Hepatocyte (in vitro differentiated cells): ENCODE measurements at regions not wholly inside any gene's neighbourhood (a gene's known extent, or its start where the extent isn't known, plus 50 kb on each side); places are given as distances from the start of the nearest gene placed in this dataset.

Experiments used
- DNase-seq: peaks from one replicate; pipeline ENCODE4 v3.0.0-alpha.2; 2016; ENCODE audit warnings: low spot score
- H2AFZ ChIP-seq: fragments of 200-600 bp; sonication (generic); 2 replicates; pipeline ENCODE4 v1.6.0; 2016; ENCODE audit warnings: antibody characterized with exemption, mild to moderate bottlenecking
- H3K27ac ChIP-seq: fragments of 200-600 bp; sonication (generic); 2 replicates; pipeline ENCODE4 v1.5.1; 2016; ENCODE audit warnings: mild to moderate bottlenecking
- H3K27me3 ChIP-seq: fragments of 200-600 bp; sonication (generic); 2 replicates; pipeline ENCODE4 v1.6.1; 2016
- H3K36me3 ChIP-seq: fragments of 200-600 bp; sonication (generic); replicated peaks from 2 replicates; pipeline ENCODE4 v1.5.1; 2016; ENCODE audit warnings: low read depth; ENCODE audit not compliant: insufficient read depth
- H3K4me1 ChIP-seq: fragments of 200-600 bp; sonication (generic); 2 replicates; pipeline ENCODE4 v1.5.1; 2016; ENCODE audit warnings: mild to moderate bottlenecking, moderate library complexity; ENCODE audit not compliant: insufficient read depth
- H3K4me2 ChIP-seq: fragments of 200-600 bp; sonication (generic); 2 replicates; pipeline ENCODE4 v1.6.0; 2016
- H3K4me3 ChIP-seq: fragments of 200-600 bp; sonication (generic); 2 replicates; pipeline ENCODE4 v1.5.1; 2016; ENCODE audit warnings: mild to moderate bottlenecking
- H3K79me2 ChIP-seq: fragments of 200-600 bp; sonication (generic); 2 replicates; pipeline ENCODE4 v1.6.0; 2017; ENCODE audit warnings: mild to moderate bottlenecking
- H3K9me2 ChIP-seq: fragments of 200-600 bp; sonication (generic); replicated peaks from 2 replicates; pipeline ENCODE4 v1.6.0; 2017; ENCODE audit warnings: mild to moderate bottlenecking; ENCODE audit not compliant: insufficient read depth
- H3K9me3 ChIP-seq: fragments of 200-600 bp; sonication (generic); 2 replicates; pipeline ENCODE4 v1.5.1; 2016; ENCODE audit warnings: low read depth, mild to moderate bottlenecking
- H4K20me1 ChIP-seq: fragments of 200-600 bp; sonication (generic); 2 replicates; pipeline ENCODE4 v1.6.0; 2016; ENCODE audit warnings: mild to moderate bottlenecking; ENCODE audit not compliant: insufficient read depth, poor library complexity, severe bottlenecking
- EZH2 ChIP-seq: fragments of 200-600 bp; sonication (generic); IDR thresholded peaks from 2 replicates; pipeline ENCODE4 v1.6.1; 2016; ENCODE audit warnings: antibody characterized with exemption, mild to moderate bottlenecking, borderline replicate concordance
- EZH2phosphoT487 ChIP-seq: fragments of 200-600 bp; sonication (generic); IDR thresholded peaks from one replicate; pipeline ENCODE4 v1.6.1; 2018; ENCODE audit warnings: antibody characterized with exemption, mild to moderate bottlenecking, low read depth, moderate library complexity; ENCODE audit not compliant: unreplicated experiment, severe bottlenecking
- WGBS: methylation state at CpG from one replicate; pipeline ENCODE4 v1.1.6; 2016; ENCODE audit warnings: low lambda C conversion rate; ENCODE audit errors: missing lambda C conversion rate; 5-methylcytosine and 5-hydroxymethylcytosine counted together
- TF ChIP-seq, protein P1 (sequence below): fragments of 200-600 bp; sonication (generic); IDR thresholded peaks from 2 replicates; pipeline ENCODE4 v1.5.1; 2016; ENCODE audit warnings: antibody characterized with exemption, mild to moderate bottlenecking; ENCODE audit not compliant: poor library complexity

DNA sequence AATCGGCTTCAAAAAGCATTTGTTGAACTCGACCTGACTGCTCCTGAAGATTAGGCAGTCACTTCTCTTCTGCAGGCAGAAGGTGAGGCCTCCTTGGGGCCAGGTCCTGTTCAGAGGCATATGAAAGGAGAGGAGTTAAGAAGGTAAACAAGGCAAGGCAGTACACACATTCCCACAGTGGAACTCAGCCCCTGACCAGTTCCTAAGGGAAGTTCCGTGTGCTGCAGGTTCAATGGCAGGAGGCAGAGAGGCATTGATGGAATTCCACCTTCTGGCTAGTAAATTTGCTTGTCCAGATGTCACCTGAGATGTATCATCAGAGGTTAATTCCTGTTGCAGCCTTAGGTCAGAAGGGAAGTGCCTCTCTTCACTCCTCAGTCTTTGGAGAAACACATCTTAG, 337.0 kb upstream of the MTNR1B start:
- no peaks in the 10 kb centered on the region for H4K20me1 ChIP-seq
- H3K79me2 ChIP-seq: no peaks in the 10 kb centered on the region
- H3K4me3 ChIP-seq: no peak overlapping the region
- no peaks in the 10 kb centered on the region for H3K36me3 ChIP-seq
- H3K9me3 ChIP-seq: no peaks in the 10 kb centered on the region
- peaks cover 3% of the 10 kb centered on the region for H3K4me1 ChIP-seq
- H3K9me2 ChIP-seq: no peaks in the 10 kb centered on the region
- 57% methylated on average over 3 of the region's 3 CpGs for WGBS
- peak overlapping the region; percentile 22 for H3K27ac ChIP-seq
- TF ChIP-seq EZH2 (no peak), EZH2phosphoT487 (no peak)
- TF ChIP-seq, protein P1, sequence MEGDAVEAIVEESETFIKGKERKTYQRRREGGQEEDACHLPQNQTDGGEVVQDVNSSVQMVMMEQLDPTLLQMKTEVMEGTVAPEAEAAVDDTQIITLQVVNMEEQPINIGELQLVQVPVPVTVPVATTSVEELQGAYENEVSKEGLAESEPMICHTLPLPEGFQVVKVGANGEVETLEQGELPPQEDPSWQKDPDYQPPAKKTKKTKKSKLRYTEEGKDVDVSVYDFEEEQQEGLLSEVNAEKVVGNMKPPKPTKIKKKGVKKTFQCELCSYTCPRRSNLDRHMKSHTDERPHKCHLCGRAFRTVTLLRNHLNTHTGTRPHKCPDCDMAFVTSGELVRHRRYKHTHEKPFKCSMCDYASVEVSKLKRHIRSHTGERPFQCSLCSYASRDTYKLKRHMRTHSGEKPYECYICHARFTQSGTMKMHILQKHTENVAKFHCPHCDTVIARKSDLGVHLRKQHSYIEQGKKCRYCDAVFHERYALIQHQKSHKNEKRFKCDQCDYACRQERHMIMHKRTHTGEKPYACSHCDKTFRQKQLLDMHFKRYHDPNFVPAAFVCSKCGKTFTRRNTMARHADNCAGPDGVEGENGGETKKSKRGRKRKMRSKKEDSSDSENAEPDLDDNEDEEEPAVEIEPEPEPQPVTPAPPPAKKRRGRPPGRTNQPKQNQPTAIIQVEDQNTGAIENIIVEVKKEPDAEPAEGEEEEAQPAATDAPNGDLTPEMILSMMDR: no peak
- no peaks in the 10 kb centered on the region for H3K27me3 ChIP-seq
- H3K4me2 ChIP-seq: peak overlapping the region; percentile 17
- H2AFZ ChIP-seq: no peak overlapping the region
- peak; percentile 19 for DNase-seq

DNA sequence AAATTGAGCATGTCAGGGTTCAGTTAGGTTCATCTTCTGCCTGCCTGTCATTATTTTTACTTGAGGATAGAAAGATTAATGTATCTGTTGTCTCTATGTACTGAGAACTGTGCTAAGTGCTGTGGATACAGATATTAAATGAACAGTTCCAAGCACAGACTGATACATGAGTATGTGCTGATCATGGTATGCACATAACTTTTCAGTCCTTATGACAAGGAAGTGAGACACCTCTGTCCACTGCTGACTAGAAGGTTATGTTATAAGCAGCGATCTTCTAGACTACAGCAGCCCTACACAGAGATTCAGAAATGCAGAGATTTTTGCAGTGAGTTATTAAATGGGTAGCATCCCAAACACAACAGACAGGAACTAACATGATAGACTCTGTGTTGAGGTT, 335.6 kb upstream of the MTNR1B start:
- H3K27me3 ChIP-seq: no peaks in the 10 kb centered on the region
- H2AFZ ChIP-seq: no peak overlapping the region
- no peak overlapping the region for H3K4me3 ChIP-seq
- H3K4me1 ChIP-seq: peaks cover 3% of the 10 kb centered on the region
- no peaks in the 10 kb centered on the region for H3K9me2 ChIP-seq
- H3K36me3 ChIP-seq: no peaks in the 10 kb centered on the region
- H3K27ac ChIP-seq: no peak overlapping the region
- 77% methylated on average over 1 of the region's 1 CpG for WGBS
- no peaks in the 10 kb centered on the region for H3K9me3 ChIP-seq
- H3K4me2 ChIP-seq: no peak overlapping the region
- no peak for DNase-seq
- H3K79me2 ChIP-seq: no peaks in the 10 kb centered on the region
- TF ChIP-seq EZH2phosphoT487: no peak
- no peaks in the 10 kb centered on the region for H4K20me1 ChIP-seq

DNA sequence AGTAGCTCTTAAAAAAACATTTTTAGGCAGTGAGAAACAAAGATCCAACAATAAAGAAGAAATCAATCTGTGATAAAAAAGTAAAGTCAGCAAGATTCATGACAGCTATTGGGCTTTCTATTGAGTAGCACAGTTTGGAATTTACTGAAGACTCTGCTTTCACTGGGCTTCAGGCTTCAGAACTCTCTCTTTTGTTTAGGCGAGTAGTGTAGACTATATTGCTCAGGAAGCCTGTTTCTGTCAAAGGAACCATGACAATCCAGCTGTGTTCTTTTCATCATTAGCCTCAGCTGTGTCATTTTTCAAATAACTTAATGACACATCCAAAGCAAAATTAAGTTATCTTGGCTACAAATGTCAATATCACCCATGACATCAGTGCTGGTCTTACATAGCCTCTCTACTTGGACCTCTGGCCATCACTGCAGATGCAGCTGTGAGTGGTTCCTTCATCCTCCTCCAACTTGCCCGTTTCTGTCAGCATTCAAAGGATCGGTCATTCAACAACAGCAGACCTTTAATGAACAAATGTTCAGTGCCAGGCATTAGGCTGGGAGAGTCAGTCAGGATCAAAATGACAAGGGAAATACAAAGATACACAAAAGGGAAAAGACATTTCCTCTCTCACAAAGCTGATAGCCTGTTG, 332.8 kb upstream of the MTNR1B start:
- no peak overlapping the region for H3K4me2 ChIP-seq
- no peak overlapping the region for H3K27ac ChIP-seq
- no peak overlapping the region for H2AFZ ChIP-seq
- H3K27me3 ChIP-seq: no peaks in the 10 kb centered on the region
- no peak for DNase-seq
- no peaks in the 10 kb centered on the region for H3K9me3 ChIP-seq
- no peak for TF ChIP-seq EZH2
- TF ChIP-seq, protein P1: no peak
- no peak overlapping the region for H3K4me3 ChIP-seq
- no peaks in the 10 kb centered on the region for H3K36me3 ChIP-seq
- H3K9me2 ChIP-seq: no peaks in the 10 kb centered on the region
- 94% methylated on average over 3 of the region's 3 CpGs for whole genome bisulfite sequencing
- H4K20me1 ChIP-seq: no peaks in the 10 kb centered on the region
- no peaks in the 10 kb centered on the region for H3K79me2 ChIP-seq
- H3K4me1 ChIP-seq: peaks cover 3% of the 10 kb centered on the region

DNA sequence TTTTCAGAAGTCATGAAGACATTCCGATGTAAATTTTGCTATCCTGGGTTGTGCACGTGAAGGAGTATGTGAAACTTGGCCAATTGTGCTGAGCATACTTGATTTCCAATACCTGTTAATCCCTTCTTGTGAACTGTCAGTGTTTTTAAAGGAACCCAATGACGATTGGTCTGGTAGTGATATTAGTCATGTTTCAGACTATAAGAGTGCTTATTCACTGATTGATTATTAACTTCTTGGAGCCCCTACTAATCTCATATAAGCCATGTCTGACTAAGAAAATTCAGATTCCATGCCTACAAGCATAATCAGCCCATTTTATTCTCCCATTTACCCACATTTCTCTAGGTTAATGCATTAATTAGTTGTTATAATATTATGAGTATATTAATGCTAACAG, 330.8 kb upstream of the MTNR1B start:
- Histone ChIP-seq H3K9me3 (no peaks in the 10 kb centered on the region), H3K27ac (no peak overlapping the region), H3K9me2 (no peaks in the 10 kb centered on the region), H3K4me1 (no peaks in the 10 kb centered on the region), H3K4me2 (no peak overlapping the region), H3K27me3 (no peaks in the 10 kb centered on the region), H3K36me3 (no peaks in the 10 kb centered on the region), H3K4me3 (no peak overlapping the region), H3K79me2 (no peaks in the 10 kb centered on the region), H2AFZ (no peak overlapping the region), H4K20me1 (no peaks in the 10 kb centered on the region)
- WGBS: 80% methylated on average over 3 of the region's 3 CpGs
- TF ChIP-seq EZH2phosphoT487: no peak
- TF ChIP-seq, protein P1: no peak
- no peak for DNase-seq
